ENCODE measurements at regions not wholly inside any gene's neighbourhood (a gene's known extent, or its start where the extent isn't known, plus 50 kb on each side); places are given as distances from the start of the nearest gene placed in this dataset.

DNA sequence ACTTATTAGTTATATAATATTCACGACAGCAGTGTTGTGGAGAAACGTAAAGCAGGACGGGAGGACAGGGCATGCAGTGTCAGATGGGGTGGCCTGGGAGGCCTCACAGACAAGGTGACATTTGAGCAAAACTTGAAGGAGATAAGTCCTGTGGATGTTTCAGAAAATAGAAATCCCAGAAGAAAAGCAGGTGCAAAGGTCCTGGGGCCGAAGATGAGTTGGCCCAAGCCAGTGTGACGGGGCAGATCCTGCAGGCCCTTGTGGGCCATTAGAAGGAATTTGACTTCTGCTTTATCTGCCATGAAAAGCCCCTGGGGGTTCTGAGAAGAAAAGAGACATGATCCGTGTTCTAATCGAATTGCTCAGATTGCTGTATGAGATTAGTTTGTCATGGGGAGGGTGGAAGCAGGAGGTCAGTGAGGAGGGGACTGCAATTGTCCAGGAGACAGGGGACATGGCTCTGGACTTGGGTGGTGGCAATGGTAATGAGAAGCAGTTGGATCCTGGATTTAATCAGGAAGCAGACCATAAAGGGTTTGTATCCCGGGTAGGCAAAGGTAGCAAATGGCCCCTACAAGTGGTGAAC lies 437.4 kb upstream of the SULF2 start:
- no peak for ATAC-seq
- CTCF ChIA-PET: no interaction called here

GRCh38 chr20:48220033-48220633 lies 434.9 kb upstream of the SULF2 start:
- POLR2A ChIA-PET: no interaction called here
- Mint-ChIP-seq H3K36me3 (ENCODE audit: low read depth) (no peaks in the 10 kb centered on the region), H3K27me3 (no peaks in the 10 kb centered on the region), H3K4me1 (ENCODE audit: low read depth) (peaks cover 1% of the 10 kb centered on the region), H3K9me3 (no peaks in the 10 kb centered on the region), H3K4me3 (no peak overlapping the region), H3K27ac (no peak overlapping the region)
- no peak for DNase-seq
- no peak for ATAC-seq
- TF ChIP-seq CTCF (IDR thresholded peaks at IDR 0.05): no peak
- intact Hi-C loops (cut with micrococcal nuclease): no loop called here
- CTCF ChIA-PET: no interaction called here

More for the DNA sequence above, 437.4 kb upstream of the SULF2 start:
- H3K9me3 Mint-ChIP-seq: no peaks in the 10 kb centered on the region
- POLR2A ChIA-PET: no interaction called here
- intact Hi-C loops (cut with micrococcal nuclease): no loop called here
- peaks cover 4% of the 10 kb centered on the region for H3K4me1 Mint-ChIP-seq (ENCODE audit: low read depth)
- TF ChIP-seq CTCF (IDR thresholded peaks at IDR 0.05): no peak
- DNase-seq: no peak
- no peak overlapping the region for H3K4me3 Mint-ChIP-seq
- no peaks in the 10 kb centered on the region for H3K36me3 Mint-ChIP-seq (ENCODE audit: low read depth)
- no peak overlapping the region for H3K27ac Mint-ChIP-seq
- no peaks in the 10 kb centered on the region for H3K27me3 Mint-ChIP-seq

DNA sequence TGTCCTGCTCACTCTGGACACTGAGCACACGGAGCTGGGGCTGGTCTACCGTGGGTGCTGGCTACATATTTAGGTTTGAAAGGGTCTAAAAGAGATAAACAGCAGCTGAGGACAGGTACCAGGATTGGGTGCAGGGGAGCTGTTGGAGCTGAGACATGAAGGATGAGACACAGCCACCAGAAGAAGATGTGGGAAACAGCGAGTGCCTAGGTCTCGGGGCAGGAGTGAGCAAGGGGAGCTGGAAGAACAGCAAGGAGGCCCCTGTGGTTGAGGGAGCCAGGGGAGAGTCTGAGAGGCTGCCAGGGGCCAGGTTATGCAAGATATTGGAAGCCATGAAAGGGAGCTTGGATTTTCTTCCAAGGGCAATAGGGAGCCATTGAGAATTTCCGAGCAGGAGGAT lies 434.0 kb upstream of the SULF2 start:
- Mint-ChIP-seq H3K9me3 (no peaks in the 10 kb centered on the region), H3K27me3 (peaks cover 5% of the 10 kb centered on the region), H3K4me1 (ENCODE audit: low read depth) (no peaks in the 10 kb centered on the region), H3K4me3 (no peak overlapping the region), H3K27ac (no peak overlapping the region), H3K36me3 (ENCODE audit: low read depth) (no peaks in the 10 kb centered on the region)
- POLR2A ChIA-PET: no interaction called here
- DNase-seq (no peak), ATAC-seq (no peak)
- intact Hi-C loops (cut with micrococcal nuclease): no loop called here
- TF ChIP-seq CTCF (IDR thresholded peaks at IDR 0.05): no peak
- CTCF ChIA-PET: no interaction called here

- ATAC-seq (no peak), DNase-seq (no peak)
- H3K27ac Mint-ChIP-seq: no peak overlapping the region
- H3K36me3 Mint-ChIP-seq (ENCODE audit: low read depth): no peaks in the 10 kb centered on the region
- ChIA-PET POLR2A (no interaction called here), CTCF (no interaction called here)
- TF ChIP-seq CTCF (IDR thresholded peaks at IDR 0.05): no peak
- intact Hi-C loops (cut with micrococcal nuclease): no loop called here
- no peaks in the 10 kb centered on the region for H3K4me1 Mint-ChIP-seq (ENCODE audit: low read depth)
- no peak overlapping the region for H3K4me3 Mint-ChIP-seq
- peaks cover 5% of the 10 kb centered on the region for H3K27me3 Mint-ChIP-seq
- H3K9me3 Mint-ChIP-seq: no peaks in the 10 kb centered on the region
These were observed 431.9 kb upstream of the SULF2 start for GRCh38 chr20:48217190-48217589.

DNA sequence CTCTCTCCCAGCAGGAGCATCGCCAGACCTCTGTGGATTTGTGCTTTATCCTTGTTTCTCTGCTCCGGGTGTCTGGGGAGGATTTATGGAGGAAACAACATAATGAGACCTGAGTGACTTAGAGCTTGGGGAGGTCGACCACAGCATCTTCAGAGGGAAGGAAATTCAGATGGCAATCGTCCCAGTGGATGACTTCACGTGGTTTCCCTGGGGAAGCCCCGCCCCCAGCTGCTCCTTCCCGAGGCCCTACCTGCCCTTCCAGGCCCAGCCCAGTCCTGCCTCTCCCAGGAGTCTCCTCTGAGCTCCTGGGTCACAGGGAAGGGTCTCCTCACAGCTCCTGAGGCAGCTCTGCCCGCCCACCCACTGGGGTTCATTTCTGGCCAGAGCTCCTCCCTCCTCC lies 430.3 kb upstream of the SULF2 start:
- Mint-ChIP-seq H3K4me1 (ENCODE audit: low read depth) (no peaks in the 10 kb centered on the region), H3K27me3 (peaks cover 5% of the 10 kb centered on the region), H3K9me3 (no peaks in the 10 kb centered on the region), H3K4me3 (no peak overlapping the region), H3K27ac (no peak overlapping the region), H3K36me3 (ENCODE audit: low read depth) (no peaks in the 10 kb centered on the region)
- intact Hi-C loops (cut with micrococcal nuclease): no loop called here
- POLR2A ChIA-PET: interaction anchor here (0.6 kb wide), 1 partner anchor 73 kb away, joined by 3 read pairs; no protein-coding TSS in a partner anchor
- CTCF ChIA-PET: no interaction called here
- no peak for DNase-seq
- no peak for ATAC-seq
- TF ChIP-seq CTCF (IDR thresholded peaks at IDR 0.05): no peak
